Trophoblast cell (in vitro differentiated cells and primary cell): ENCODE measurements at regions not wholly inside any gene's neighbourhood (a gene's known extent, or its start where the extent isn't known, plus 50 kb on each side); places are given as distances from the start of the nearest gene placed in this dataset.

Experiments
- DNase-seq, 2 donors: peaks; one replicate each; pipeline ENCODE4 v3.0.0-alpha.2; 2016
- H2AFZ ChIP-seq: 2 replicates; pipeline ENCODE4 v1.6.1; 2013; ENCODE audit warnings: low read length, moderate library complexity, mild to moderate bottlenecking; ENCODE audit not compliant: insufficient read depth, poor library complexity
- H2AK5ac ChIP-seq: 2 replicates; pipeline ENCODE4 v1.6.1; 2013; ENCODE audit warnings: mild to moderate bottlenecking, low read length
- H2BK120ac ChIP-seq: 2 replicates; pipeline ENCODE4 v1.6.1; 2013; ENCODE audit warnings: low read length, mild to moderate bottlenecking, moderate library complexity; ENCODE audit not compliant: insufficient read depth, poor library complexity
- H2BK12ac ChIP-seq: 2 replicates; pipeline ENCODE4 v1.6.1; 2013; ENCODE audit warnings: mild to moderate bottlenecking, low read length, moderate library complexity
- H2BK5ac ChIP-seq: 2 replicates; pipeline ENCODE4 v1.6.1; 2013; ENCODE audit warnings: low read length, low read depth, moderate library complexity, mild to moderate bottlenecking; ENCODE audit not compliant: poor library complexity
- H3K14ac ChIP-seq: 2 replicates; pipeline ENCODE4 v1.6.1; 2013; ENCODE audit warnings: mild to moderate bottlenecking, low read length
- H3K18ac ChIP-seq: 2 replicates; pipeline ENCODE4 v1.6.1; 2013; ENCODE audit warnings: mild to moderate bottlenecking, low read length
- H3K23ac ChIP-seq: 2 replicates; pipeline ENCODE4 v1.6.1; 2013; ENCODE audit warnings: low read length
- H3K27ac ChIP-seq: 2 replicates; pipeline ENCODE4 v1.5.1; 2013; ENCODE audit warnings: low read depth, mild to moderate bottlenecking, inconsistent platforms, low read length, moderate library complexity
- H3K27me3 ChIP-seq: 2 replicates; pipeline ENCODE4 v1.6.1; 2013; ENCODE audit warnings: inconsistent platforms, mild to moderate bottlenecking, low read length, moderate library complexity; ENCODE audit not compliant: insufficient read depth
- H3K36me3 ChIP-seq, 2 experiments: 1 replicate in 1 of 2; 2 replicates in 1 of 2; pipeline ENCODE4 v1.6.1; 2013; ENCODE audit warnings: low read length in 2 of 2, mild to moderate bottlenecking in 2 of 2, moderate library complexity in 1 of 2; ENCODE audit not compliant: insufficient read depth in 2 of 2, control insufficient read depth in 1 of 2
- H3K4ac ChIP-seq: 2 replicates; pipeline ENCODE4 v1.6.1; 2013; ENCODE audit warnings: low read depth, mild to moderate bottlenecking, low read length, moderate library complexity
- H3K4me1 ChIP-seq, 2 experiments: 1 replicate in 1 of 2; 2 replicates in 1 of 2; pipeline ENCODE4 v1.6.1; 2013; ENCODE audit warnings: low read length in 2 of 2, mild to moderate bottlenecking in 2 of 2, moderate library complexity in 1 of 2; ENCODE audit not compliant: insufficient read depth in 2 of 2, control insufficient read depth in 1 of 2
- H3K4me2 ChIP-seq: 2 replicates; pipeline ENCODE4 v1.6.1; 2013; ENCODE audit warnings: inconsistent platforms, mild to moderate bottlenecking, low read length, moderate library complexity
- H3K4me3 ChIP-seq: 2 replicates; pipeline ENCODE4 v1.5.1; 2013; ENCODE audit warnings: mild to moderate bottlenecking, low read depth, low read length, inconsistent platforms
- H3K79me1 ChIP-seq: one replicate; pipeline ENCODE4 v1.6.1; 2013; ENCODE audit warnings: low read length
- H3K79me2 ChIP-seq: 2 replicates; pipeline ENCODE4 v1.6.1; 2013; ENCODE audit warnings: low read length, mild to moderate bottlenecking; ENCODE audit not compliant: control insufficient read depth, insufficient read depth, poor library complexity
- H3K9ac ChIP-seq: 2 replicates; pipeline ENCODE4 v1.6.1; 2013; ENCODE audit warnings: mild to moderate bottlenecking, low read length
- H3K9me3 ChIP-seq: 2 replicates; pipeline ENCODE4 v1.6.1; 2013; ENCODE audit warnings: low read depth, mild to moderate bottlenecking, control low read depth, inconsistent platforms, low read length; ENCODE audit not compliant: insufficient read depth
- H4K12ac ChIP-seq: 2 replicates; pipeline ENCODE4 v1.6.1; 2013; ENCODE audit warnings: low read depth, mild to moderate bottlenecking, low read length, moderate library complexity
- H4K8ac ChIP-seq: 2 replicates; pipeline ENCODE4 v1.6.1; 2013; ENCODE audit warnings: low read depth, mild to moderate bottlenecking, low read length, moderate library complexity
- H4K91ac ChIP-seq: one replicate; pipeline ENCODE4 v1.6.1; 2013; ENCODE audit warnings: low read depth, mild to moderate bottlenecking, low read length, moderate library complexity
- WGBS: extraction: QIAGEN DNeasy Blood & Tissue Kit; methylation state at CpG from one replicate; pipeline ENCODE4 v1.1.7; 2013; ENCODE audit warnings: missing lambda C conversion rate; ENCODE audit not compliant: insufficient read length, insufficient coverage; ENCODE audit errors: extremely low coverage; 5-methylcytosine and 5-hydroxymethylcytosine counted together

DNA sequence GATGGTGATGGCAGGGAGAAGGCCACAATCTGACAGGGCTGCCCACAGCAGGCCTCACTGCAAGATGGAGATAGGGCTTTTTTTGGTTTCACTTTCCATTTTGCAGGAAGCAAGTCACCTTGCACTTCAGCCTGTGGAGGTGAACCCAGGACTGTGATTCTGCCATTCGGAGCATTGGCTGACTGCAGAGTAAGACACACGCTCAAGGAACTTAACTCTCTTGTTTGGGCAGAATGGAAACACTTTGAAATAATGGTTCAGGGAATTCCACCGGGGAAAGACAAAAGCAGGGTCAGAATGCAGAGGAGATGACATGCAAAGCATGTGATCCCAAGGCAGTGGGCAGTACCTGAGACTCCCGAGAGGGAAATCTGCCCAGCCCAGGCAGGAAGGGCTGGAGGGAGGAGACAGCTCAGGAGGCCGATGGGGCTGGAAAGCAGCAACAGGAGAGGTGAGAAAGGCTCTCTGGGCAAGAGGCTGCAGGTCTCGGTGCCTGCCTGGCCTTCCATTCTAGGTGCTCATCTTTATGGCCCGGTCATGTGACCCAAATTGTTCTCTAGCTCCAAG lies 58.7 kb upstream of the PRMT8 start:
- Histone ChIP-seq H3K79me2 (no peaks in the 10 kb centered on the region), H2AFZ (no peak overlapping the region), H3K79me1 (no peaks in the 10 kb centered on the region), H3K4ac (no peak overlapping the region), H2BK5ac (no peak overlapping the region), H3K36me3 (no peaks in the 10 kb centered on the region), H3K18ac (no peak overlapping the region), H2BK12ac (no peak overlapping the region), H3K27ac (no peak overlapping the region), H3K27me3 (no peaks in the 10 kb centered on the region), H3K9me3 (peaks cover 2% of the 10 kb centered on the region), H3K23ac (no peak overlapping the region), H2AK5ac (no peak overlapping the region), H2BK120ac (no peak overlapping the region), H4K8ac (no peak overlapping the region), H3K4me2 (no peak overlapping the region), H3K14ac (no peak overlapping the region), H3K4me3 (no peak overlapping the region), H4K12ac (no peak overlapping the region), H3K9ac (no peak overlapping the region), H3K4me1 (no peaks in the 10 kb centered on the region), H4K91ac (no peak overlapping the region)
- no peak for DNase-seq
- WGBS: no CpG with 5 or more reads among the region's 7 CpGs

DNA sequence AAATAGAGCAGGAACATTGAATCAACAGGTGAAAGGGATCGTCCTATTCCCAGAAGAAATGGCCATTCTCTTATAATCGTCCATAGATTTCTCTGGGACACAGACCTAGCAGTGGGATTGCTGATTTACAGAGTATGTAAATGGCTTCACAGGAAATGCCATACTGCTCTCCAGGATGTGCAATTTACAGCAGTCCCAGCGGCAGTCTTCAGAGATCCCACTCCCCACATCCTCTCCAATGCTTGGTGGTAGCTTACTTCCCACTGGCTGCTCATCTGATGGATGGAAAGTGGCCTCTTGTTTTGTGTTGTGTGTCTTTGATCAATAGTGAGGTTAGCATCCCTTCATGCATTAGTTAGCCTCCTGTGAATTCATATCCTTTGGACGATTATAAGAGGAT lies 58.1 kb upstream of the PRMT8 start:
- DNase-seq: no peak
- no peak overlapping the region for H3K9ac ChIP-seq
- no CpG with 5 or more reads among the region's 4 CpGs for WGBS
- no peak overlapping the region for H3K18ac ChIP-seq
- H3K79me1 ChIP-seq: no peaks in the 10 kb centered on the region
- no peak overlapping the region for H2BK120ac ChIP-seq
- H3K79me2 ChIP-seq: no peaks in the 10 kb centered on the region
- H3K27me3 ChIP-seq: no peaks in the 10 kb centered on the region
- no peak overlapping the region for H2BK12ac ChIP-seq
- peaks cover 2% of the 10 kb centered on the region for H3K9me3 ChIP-seq
- H4K91ac ChIP-seq: no peak overlapping the region
- no peak overlapping the region for H2AK5ac ChIP-seq
- no peak overlapping the region for H3K4me3 ChIP-seq
- H2AFZ ChIP-seq: no peak overlapping the region
- H3K36me3 ChIP-seq: no peaks in the 10 kb centered on the region
- no peaks in the 10 kb centered on the region for H3K4me1 ChIP-seq
- H3K4me2 ChIP-seq: no peak overlapping the region
- H4K12ac ChIP-seq: no peak overlapping the region
- no peak overlapping the region for H3K27ac ChIP-seq
- no peak overlapping the region for H4K8ac ChIP-seq
- no peak overlapping the region for H2BK5ac ChIP-seq
- H3K14ac ChIP-seq: no peak overlapping the region
- no peak overlapping the region for H3K23ac ChIP-seq
- no peak overlapping the region for H3K4ac ChIP-seq

DNA sequence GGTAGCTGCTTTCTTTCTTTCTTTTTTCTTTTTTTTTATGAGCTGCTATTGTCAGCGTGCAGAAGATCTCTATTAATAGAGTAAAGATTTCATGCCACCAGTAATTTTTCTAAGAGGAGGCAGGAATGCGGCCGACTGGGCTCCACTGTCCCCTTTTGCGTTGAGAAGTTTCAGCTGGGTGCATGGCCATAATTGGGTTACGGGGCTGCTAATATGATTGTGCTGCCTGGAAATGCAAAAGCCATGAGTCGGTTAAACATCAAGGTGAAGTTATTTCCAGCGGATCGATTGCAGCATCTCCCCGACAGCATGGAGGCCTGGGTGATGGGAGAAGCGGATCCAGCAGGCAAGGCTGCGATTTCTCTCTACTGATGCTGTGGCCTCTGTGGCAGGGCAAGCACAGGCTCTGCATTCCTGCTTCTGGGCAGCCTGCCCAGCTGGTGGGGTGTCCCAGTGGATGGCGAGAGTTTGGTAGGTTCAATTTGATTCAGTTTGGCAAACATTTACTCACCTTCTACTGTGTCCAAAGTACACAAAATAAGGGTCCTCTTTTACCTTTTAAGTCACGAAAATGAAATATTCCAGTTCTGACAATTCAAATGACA lies 54.4 kb upstream of the PRMT8 start:
- Histone ChIP-seq H3K18ac (no peak overlapping the region), H3K27me3 (no peaks in the 10 kb centered on the region), H3K4ac (no peak overlapping the region), H2BK5ac (no peak overlapping the region), H3K4me2 (no peak overlapping the region), H3K4me3 (no peak overlapping the region), H2AK5ac (no peak overlapping the region), H3K36me3 (no peaks in the 10 kb centered on the region), H4K8ac (no peak overlapping the region), H3K9ac (no peak overlapping the region), H3K4me1 (no peaks in the 10 kb centered on the region), H3K9me3 (no peaks in the 10 kb centered on the region), H4K91ac (no peak overlapping the region), H2BK12ac (no peak overlapping the region), H3K23ac (no peak overlapping the region), H4K12ac (no peak overlapping the region), H3K79me2 (no peaks in the 10 kb centered on the region), H3K27ac (no peak overlapping the region), H2AFZ (no peak overlapping the region), H2BK120ac (no peak overlapping the region), H3K79me1 (no peaks in the 10 kb centered on the region), H3K14ac (no peak overlapping the region)
- WGBS: no CpG with 5 or more reads among the region's 13 CpGs
- no peak for DNase-seq

DNA sequence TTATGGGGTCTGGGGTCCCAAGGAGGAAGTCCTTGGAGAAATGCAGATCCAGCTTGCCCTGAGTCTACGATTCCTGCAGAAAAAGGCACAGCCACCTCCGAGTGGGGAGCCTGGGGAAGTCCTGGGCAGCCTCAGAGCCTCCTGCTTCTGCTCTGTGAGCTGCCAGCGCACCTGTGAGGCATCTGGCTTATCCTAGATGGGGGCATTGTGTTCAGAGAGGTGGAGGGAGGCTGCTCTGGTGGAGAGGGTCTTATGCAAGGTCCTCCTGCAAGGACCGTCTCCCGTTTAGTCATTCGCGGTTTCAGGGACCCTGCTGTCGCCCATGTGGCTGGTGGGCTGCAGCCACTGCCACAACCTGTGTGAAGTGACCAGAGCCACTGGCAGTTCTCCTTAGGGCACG lies 53.0 kb upstream of the PRMT8 start:
- Histone ChIP-seq H4K8ac (no peak overlapping the region), H2BK12ac (no peak overlapping the region), H3K79me2 (no peaks in the 10 kb centered on the region), H3K14ac (no peak overlapping the region), H3K36me3 (no peaks in the 10 kb centered on the region), H2AFZ (no peak overlapping the region), H3K4me3 (no peak overlapping the region), H3K4me2 (no peak overlapping the region), H2BK5ac (no peak overlapping the region), H3K23ac (no peak overlapping the region), H2AK5ac (no peak overlapping the region), H3K27me3 (no peaks in the 10 kb centered on the region), H3K9me3 (no peaks in the 10 kb centered on the region), H3K27ac (no peak overlapping the region), H4K91ac (no peak overlapping the region), H3K4ac (no peak overlapping the region), H2BK120ac (no peak overlapping the region), H3K79me1 (no peaks in the 10 kb centered on the region), H3K9ac (no peak overlapping the region), H4K12ac (no peak overlapping the region), H3K4me1 (no peaks in the 10 kb centered on the region), H3K18ac (no peak overlapping the region)
- DNase-seq: no peak
- no CpG with 5 or more reads among the region's 9 CpGs for WGBS
